ENCODE measurements at regions not wholly inside any gene's neighbourhood (a gene's known extent, or its start where the extent isn't known, plus 50 kb on each side); places are given as distances from the start of the nearest gene placed in this dataset.

DNA sequence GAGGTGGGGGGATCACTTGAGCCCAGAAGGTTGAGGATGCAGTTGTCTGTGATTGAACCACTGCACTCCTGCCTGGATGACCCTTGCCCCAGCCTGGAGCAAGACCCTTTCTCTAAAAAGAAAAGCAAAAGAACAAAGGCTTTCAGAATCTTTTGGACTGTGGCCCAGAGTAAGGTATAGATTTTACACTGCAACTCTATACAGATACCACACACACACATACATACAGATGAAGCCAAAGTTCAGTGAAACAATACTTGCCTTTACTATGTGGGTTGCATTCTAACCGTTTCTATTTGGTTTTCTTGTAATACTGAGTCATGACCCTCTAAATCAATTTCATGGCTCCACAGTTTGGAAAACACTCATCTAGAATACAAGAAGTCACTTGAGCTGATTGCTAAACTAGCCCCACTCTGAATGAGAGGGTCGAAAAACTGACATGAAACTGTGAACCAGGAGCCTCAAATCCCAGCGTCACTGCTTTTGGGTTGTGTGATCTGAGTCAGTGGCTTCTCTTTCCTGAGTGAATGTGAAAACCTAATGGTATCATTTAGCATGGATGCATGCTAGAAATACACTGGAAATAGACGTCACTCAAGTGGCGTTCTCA is 756.1 kb downstream of the UQCRFS1 start:
- DNase-seq (ENCODE audit: low spot score): no peak
- no peak for ATAC-seq
- ChIA-PET POLR2A (no interaction called here), CTCF (no interaction called here)
- Mint-ChIP-seq H3K4me3 (no peak overlapping the region), H3K27me3 (ENCODE audit: low read depth) (no peaks in the 10 kb centered on the region), H3K36me3 (peaks cover 3% of the 10 kb centered on the region; the same call in 1 of the 2 replicates), H3K27ac (no peak overlapping the region), H3K9me3 (peaks cover 4% of the 10 kb centered on the region; the same call in 1 of the 2 replicates), H3K4me1 (peaks cover 19% of the 10 kb centered on the region)
- TF ChIP-seq MYBL2 (CRISPR knock-in tag; IDR thresholded peaks at IDR 0.05): no peak
- no peak for TF ChIP-seq TEAD4 (CRISPR knock-in tag; IDR thresholded peaks at IDR 0.05)
- TF ChIP-seq ZNF671 (CRISPR knock-in tag; IDR thresholded peaks at IDR 0.05): no peak
- TF ChIP-seq FOXP1 (CRISPR knock-in tag; IDR thresholded peaks at IDR 0.05; ENCODE audit: borderline replicate concordance): no peak
- TF ChIP-seq, protein P1, sequence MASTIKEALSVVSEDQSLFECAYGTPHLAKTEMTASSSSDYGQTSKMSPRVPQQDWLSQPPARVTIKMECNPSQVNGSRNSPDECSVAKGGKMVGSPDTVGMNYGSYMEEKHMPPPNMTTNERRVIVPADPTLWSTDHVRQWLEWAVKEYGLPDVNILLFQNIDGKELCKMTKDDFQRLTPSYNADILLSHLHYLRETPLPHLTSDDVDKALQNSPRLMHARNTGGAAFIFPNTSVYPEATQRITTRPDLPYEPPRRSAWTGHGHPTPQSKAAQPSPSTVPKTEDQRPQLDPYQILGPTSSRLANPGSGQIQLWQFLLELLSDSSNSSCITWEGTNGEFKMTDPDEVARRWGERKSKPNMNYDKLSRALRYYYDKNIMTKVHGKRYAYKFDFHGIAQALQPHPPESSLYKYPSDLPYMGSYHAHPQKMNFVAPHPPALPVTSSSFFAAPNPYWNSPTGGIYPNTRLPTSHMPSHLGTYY (CRISPR knock-in tag; IDR thresholded peaks at IDR 0.05): no peak
- TF ChIP-seq, protein P2, sequence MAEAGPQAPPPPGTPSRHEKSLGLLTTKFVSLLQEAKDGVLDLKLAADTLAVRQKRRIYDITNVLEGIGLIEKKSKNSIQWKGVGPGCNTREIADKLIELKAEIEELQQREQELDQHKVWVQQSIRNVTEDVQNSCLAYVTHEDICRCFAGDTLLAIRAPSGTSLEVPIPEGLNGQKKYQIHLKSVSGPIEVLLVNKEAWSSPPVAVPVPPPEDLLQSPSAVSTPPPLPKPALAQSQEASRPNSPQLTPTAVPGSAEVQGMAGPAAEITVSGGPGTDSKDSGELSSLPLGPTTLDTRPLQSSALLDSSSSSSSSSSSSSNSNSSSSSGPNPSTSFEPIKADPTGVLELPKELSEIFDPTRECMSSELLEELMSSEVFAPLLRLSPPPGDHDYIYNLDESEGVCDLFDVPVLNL (CRISPR knock-in tag; IDR thresholded peaks at IDR 0.05; ENCODE audit: borderline replicate concordance, low read depth): no peak
- TF ChIP-seq, protein P3, sequence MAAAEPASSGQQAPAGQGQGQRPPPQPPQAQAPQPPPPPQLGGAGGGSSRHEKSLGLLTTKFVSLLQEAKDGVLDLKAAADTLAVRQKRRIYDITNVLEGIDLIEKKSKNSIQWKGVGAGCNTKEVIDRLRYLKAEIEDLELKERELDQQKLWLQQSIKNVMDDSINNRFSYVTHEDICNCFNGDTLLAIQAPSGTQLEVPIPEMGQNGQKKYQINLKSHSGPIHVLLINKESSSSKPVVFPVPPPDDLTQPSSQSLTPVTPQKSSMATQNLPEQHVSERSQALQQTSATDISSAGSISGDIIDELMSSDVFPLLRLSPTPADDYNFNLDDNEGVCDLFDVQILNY (CRISPR knock-in tag; IDR thresholded peaks at IDR 0.05): no peak
- TF ChIP-seq, protein P4, sequence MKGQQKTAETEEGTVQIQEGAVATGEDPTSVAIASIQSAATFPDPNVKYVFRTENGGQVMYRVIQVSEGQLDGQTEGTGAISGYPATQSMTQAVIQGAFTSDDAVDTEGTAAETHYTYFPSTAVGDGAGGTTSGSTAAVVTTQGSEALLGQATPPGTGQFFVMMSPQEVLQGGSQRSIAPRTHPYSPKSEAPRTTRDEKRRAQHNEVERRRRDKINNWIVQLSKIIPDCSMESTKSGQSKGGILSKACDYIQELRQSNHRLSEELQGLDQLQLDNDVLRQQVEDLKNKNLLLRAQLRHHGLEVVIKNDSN (CRISPR knock-in tag; IDR thresholded peaks at IDR 0.05): no peak
- TF ChIP-seq GRHL2 (CRISPR knock-in tag; IDR thresholded peaks at IDR 0.05; ENCODE audit: insufficient replicate concordance, severe bottlenecking): no peak

DNA sequence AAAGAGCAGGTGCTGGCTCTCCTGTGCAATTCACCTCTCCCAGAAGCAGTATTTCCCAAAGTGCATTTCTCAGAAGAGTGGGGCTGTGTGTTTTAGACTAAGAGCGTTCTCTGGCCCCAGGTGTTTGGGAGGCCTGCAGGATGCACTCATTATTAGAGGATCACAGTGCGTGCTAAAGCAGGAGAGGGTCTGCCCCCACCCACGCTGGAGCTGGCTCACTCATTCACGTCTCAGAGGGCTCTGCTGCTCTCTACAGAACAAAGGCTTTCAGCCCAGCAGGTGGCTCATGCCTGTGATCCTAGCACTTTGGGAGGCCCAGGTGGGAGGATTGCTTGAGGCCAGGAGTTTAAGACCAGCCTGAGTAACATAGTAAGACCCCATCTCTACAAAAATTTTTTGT is 756.7 kb downstream of the UQCRFS1 start:
- ChIA-PET CTCF (interaction anchor here (0.9 kb wide), 1 partner anchor 9 kb away, joined by 3 read pairs; no protein-coding TSS in a partner anchor), POLR2A (no interaction called here)
- Mint-ChIP-seq H3K27me3 (ENCODE audit: low read depth) (no peaks in the 10 kb centered on the region), H3K27ac (no peak overlapping the region), H3K9me3 (peaks cover 4% of the 10 kb centered on the region; the same call in 1 of the 2 replicates), H3K4me3 (no peak overlapping the region), H3K36me3 (peaks cover 3% of the 10 kb centered on the region; the same call in 1 of the 2 replicates), H3K4me1 (peaks cover 19% of the 10 kb centered on the region)
- peak; percentile 16 for DNase-seq (ENCODE audit: low spot score)
- ATAC-seq: no peak
- TF ChIP-seq, protein P5, sequence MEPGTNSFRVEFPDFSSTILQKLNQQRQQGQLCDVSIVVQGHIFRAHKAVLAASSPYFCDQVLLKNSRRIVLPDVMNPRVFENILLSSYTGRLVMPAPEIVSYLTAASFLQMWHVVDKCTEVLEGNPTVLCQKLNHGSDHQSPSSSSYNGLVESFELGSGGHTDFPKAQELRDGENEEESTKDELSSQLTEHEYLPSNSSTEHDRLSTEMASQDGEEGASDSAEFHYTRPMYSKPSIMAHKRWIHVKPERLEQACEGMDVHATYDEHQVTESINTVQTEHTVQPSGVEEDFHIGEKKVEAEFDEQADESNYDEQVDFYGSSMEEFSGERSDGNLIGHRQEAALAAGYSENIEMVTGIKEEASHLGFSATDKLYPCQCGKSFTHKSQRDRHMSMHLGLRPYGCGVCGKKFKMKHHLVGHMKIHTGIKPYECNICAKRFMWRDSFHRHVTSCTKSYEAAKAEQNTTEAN (CRISPR knock-in tag; IDR thresholded peaks at IDR 0.05): no peak
- no peak for TF ChIP-seq GRHL2 (CRISPR knock-in tag; IDR thresholded peaks at IDR 0.05; ENCODE audit: insufficient replicate concordance, severe bottlenecking)
- TF ChIP-seq ATF3 (CRISPR knock-in tag; conservative IDR thresholded peaks at IDR 0.05): no peak
- TF ChIP-seq SP1 (CRISPR knock-in tag; conservative IDR thresholded peaks at IDR 0.05): no peak
- TF ChIP-seq PRRX2 (CRISPR knock-in tag; IDR thresholded peaks at IDR 0.05): no peak
- TF ChIP-seq ARID4B (CRISPR knock-in tag; IDR thresholded peaks at IDR 0.05; ENCODE audit: borderline replicate concordance): no peak
- TF ChIP-seq IRF1 (CRISPR knock-in tag; IDR thresholded peaks at IDR 0.05): no peak
- TF ChIP-seq SMAD4 (CRISPR knock-in tag; IDR thresholded peaks at IDR 0.05): no peak
- TF ChIP-seq, protein P6, sequence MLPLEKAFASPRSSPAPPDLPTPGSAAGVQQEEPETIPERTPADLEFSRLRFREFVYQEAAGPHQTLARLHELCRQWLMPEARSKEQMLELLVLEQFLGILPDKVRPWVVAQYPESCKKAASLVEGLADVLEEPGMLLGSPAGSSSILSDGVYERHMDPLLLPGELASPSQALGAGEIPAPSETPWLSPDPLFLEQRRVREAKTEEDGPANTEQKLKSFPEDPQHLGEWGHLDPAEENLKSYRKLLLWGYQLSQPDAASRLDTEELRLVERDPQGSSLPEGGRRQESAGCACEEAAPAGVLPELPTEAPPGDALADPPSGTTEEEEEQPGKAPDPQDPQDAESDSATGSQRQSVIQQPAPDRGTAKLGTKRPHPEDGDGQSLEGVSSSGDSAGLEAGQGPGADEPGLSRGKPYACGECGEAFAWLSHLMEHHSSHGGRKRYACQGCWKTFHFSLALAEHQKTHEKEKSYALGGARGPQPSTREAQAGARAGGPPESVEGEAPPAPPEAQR (CRISPR knock-in tag; IDR thresholded peaks at IDR 0.05): no peak
- TF ChIP-seq, protein P2 (CRISPR knock-in tag; IDR thresholded peaks at IDR 0.05; ENCODE audit: borderline replicate concordance, low read depth): no peak

Data from WTC11 (cell line).